Peyer's patch (tissue), 4 donors: ENCODE measurements at regions not wholly inside any gene's neighbourhood (a gene's known extent, or its start where the extent isn't known, plus 50 kb on each side); places are given as distances from the start of the nearest gene placed in this dataset.
"Not testable (repeated sequence)": the region's sequence is repeated elsewhere in the genome, so short reads cannot be mapped to it uniquely, and the experiment has no call there.

ENCODE experiments used
- DNase-seq, 3 donors: peaks; one replicate each; pipeline ENCODE4 v3.0.0-alpha.2; 2017 to 2019
- H3K27ac ChIP-seq, 4 donors: fragments of 200-600 bp; sonication (generic); one replicate each; pipeline ENCODE4 v1.5.1; 2016 to 2019
- H3K27me3 ChIP-seq, 2 donors: fragments of 200-600 bp; sonication (generic); one replicate each; pipeline ENCODE4 v1.5.1; 2019
- H3K36me3 ChIP-seq, 3 donors: fragments of 200-600 bp; sonication (generic); one replicate each; pipeline ENCODE4 v1.5.1; 2016 to 2019
- H3K4me1 ChIP-seq, 4 donors: fragments of 200-600 bp; sonication (generic); one replicate each; pipeline ENCODE4 v1.5.1; 2016 to 2019
- H3K4me3 ChIP-seq, 4 donors: fragments of 200-600 bp; sonication (generic); 1 replicate in 3 of 4; 2 replicates in 1 of 4; pipeline ENCODE4 v1.5.1; 2016 to 2019; ENCODE audit warnings: mild to moderate bottlenecking in 1 of 4
- H3K9me3 ChIP-seq, 4 donors: fragments of 200-600 bp; sonication (generic); one replicate each; pipeline ENCODE4 v1.5.1; 2016 to 2019; ENCODE audit warnings: mild to moderate bottlenecking in 1 of 4
- CTCF ChIP-seq, 6 experiments: fragments of 450-650 bp in 4 of 6; fragments of 200-600 bp in 2 of 6; sonication (generic) in 1 of 6; IDR thresholded peaks; one replicate each; pipeline ENCODE4 v1.5.1; 2017 to 2019; ENCODE audit warnings: antibody characterized with exemption in 6 of 6, mild to moderate bottlenecking in 3 of 6, moderate library complexity in 1 of 6
- POLR2A ChIP-seq, 2 donors: fragments of 450-650 bp; IDR thresholded peaks; one replicate each; pipeline ENCODE4 v1.5.1; 2017; ENCODE audit warnings: antibody characterized with exemption in 2 of 2, mild to moderate bottlenecking in 2 of 2, moderate library complexity in 2 of 2

DNA sequence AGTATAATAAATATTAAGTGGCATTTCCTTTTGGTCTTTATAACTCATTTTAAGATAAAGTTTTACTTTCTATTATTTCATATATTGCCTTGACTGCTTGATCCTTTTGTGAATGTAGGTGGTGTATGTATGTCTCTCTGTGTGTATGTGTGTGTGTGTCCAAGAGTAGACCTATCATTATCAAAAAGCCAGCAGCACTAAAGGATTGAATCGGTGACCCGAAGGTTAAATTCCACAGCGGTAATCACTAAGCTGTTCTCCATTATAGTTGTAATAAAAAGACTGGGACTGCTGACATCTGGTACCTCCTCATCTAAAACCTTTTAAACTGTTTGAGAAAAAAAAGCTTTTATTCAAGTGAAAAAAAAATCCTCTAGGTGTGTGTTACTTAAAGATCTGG is 1014.8 kb downstream of the PCDH7 start:
- DNase-seq = no peak
- H3K27me3 ChIP-seq = no peaks in the 10 kb centered on the region
- H3K27ac ChIP-seq = no peak overlapping the region
- H3K36me3 ChIP-seq = no peaks in the 10 kb centered on the region
- H3K4me3 ChIP-seq = no peak overlapping the region
- TF ChIP-seq CTCF (IDR thresholded peaks at IDR 0.05) = no peak
- TF ChIP-seq POLR2A (IDR thresholded peaks at IDR 0.05) = no peak
- H3K4me1 ChIP-seq = no peaks in the 10 kb centered on the region
- H3K9me3 ChIP-seq = no peaks in the 10 kb centered on the region

- Histone ChIP-seq H3K27me3 (no peaks in the 10 kb centered on the region), H3K27ac (no peak overlapping the region), H3K4me1 (no peaks in the 10 kb centered on the region), H3K36me3 (no peaks in the 10 kb centered on the region), H3K4me3 (no peak overlapping the region), H3K9me3 (no peaks in the 10 kb centered on the region)
- TF ChIP-seq POLR2A (IDR thresholded peaks at IDR 0.05) (no peak), CTCF (IDR thresholded peaks at IDR 0.05) (no peak)
- DNase-seq = no peak
Observed at GRCh38 chr4:31737419-31737818, 1017.2 kb downstream of the PCDH7 start.

DNA sequence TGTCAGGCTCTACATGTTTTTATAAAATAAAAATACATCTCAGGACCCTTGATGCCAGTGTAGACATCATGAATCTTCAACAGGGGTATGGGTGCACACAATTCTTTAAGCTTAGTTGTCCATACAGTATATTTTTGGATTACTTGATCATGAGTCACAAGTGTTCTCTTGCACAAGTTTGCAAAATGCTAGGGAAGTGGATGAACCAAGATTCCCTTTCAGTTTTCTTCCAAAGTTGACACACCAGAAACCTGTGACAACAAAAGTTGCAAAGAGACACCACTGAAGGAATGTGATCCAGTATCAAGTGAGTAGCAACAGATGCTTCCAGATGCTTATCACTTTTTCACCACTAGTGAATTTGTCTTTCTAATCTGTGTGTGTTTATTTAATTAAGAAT is 1021.2 kb downstream of the PCDH7 start:
- Histone ChIP-seq H3K4me1 (no peaks in the 10 kb centered on the region), H3K4me3 (no peak overlapping the region), H3K36me3 (no peaks in the 10 kb centered on the region), H3K9me3 (no peaks in the 10 kb centered on the region), H3K27me3 (no peaks in the 10 kb centered on the region), H3K27ac (no peak overlapping the region)
- no peak for DNase-seq
- TF ChIP-seq POLR2A (IDR thresholded peaks at IDR 0.05) (no peak), CTCF (IDR thresholded peaks at IDR 0.05) (no peak)

- DNase-seq = no peak
- H3K27me3 ChIP-seq = no peaks in the 10 kb centered on the region
- no peaks in the 10 kb centered on the region for H3K9me3 ChIP-seq
- H3K36me3 ChIP-seq = no peaks in the 10 kb centered on the region
- no peak for TF ChIP-seq POLR2A (IDR thresholded peaks at IDR 0.05)
- no peak for TF ChIP-seq CTCF (IDR thresholded peaks at IDR 0.05)
- H3K27ac ChIP-seq = no peak overlapping the region
- no peaks in the 10 kb centered on the region for H3K4me1 ChIP-seq
- H3K4me3 ChIP-seq = no peak overlapping the region
Observed at GRCh38 chr4:31748382-31748781, 1028.2 kb downstream of the PCDH7 start.

DNA sequence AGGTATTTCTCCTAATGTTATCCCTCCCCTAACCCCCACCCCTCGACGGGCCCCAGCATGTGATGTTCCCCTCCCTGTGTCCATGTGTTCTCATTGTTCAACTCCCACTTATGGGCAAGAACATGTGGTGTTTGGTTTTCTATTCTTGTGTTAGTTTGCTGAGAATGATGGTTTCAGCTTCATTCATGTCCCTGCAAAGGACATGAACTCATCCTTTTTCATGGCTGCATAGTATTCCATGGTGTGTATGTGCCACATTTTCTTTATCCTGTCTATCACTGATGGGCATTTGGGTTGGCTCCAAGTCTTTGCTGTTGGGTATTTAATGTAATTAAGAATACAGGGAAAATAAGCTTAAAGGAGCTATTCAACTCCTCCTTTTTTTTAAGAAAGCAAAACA is 1030.4 kb downstream of the PCDH7 start:
- DNase-seq, H3K36me3 ChIP-seq, H3K4me1 ChIP-seq, H3K27ac ChIP-seq, H3K9me3 ChIP-seq, H3K27me3 ChIP-seq, H3K4me3 ChIP-seq: not testable (repeated sequence)

GRCh38 chr4:31755751-31756150 is 1035.6 kb downstream of the PCDH7 start:
- H3K27me3 ChIP-seq = no peaks in the 10 kb centered on the region
- no peak overlapping the region for H3K4me3 ChIP-seq
- TF ChIP-seq POLR2A (IDR thresholded peaks at IDR 0.05) = no peak
- TF ChIP-seq CTCF (IDR thresholded peaks at IDR 0.05) = no peak
- H3K27ac ChIP-seq = no peak overlapping the region
- no peaks in the 10 kb centered on the region for H3K4me1 ChIP-seq
- DNase-seq = no peak
- no peaks in the 10 kb centered on the region for H3K9me3 ChIP-seq
- H3K36me3 ChIP-seq = no peaks in the 10 kb centered on the region
